CD8-positive, alpha-beta memory T cell (primary cell): ENCODE measurements at regions not wholly inside any gene's neighbourhood (a gene's known extent, or its start where the extent isn't known, plus 50 kb on each side); places are given as distances from the start of the nearest gene placed in this dataset.

Experiments
- CTCF ChIA-PET: fragments of 350-600 bp; sonication (Branson Sonifier 250); formaldehyde crosslinking; loops from one replicate; lab custom pipeline; 2021; ENCODE audit warnings: antibody characterized with exemption; lab: Charles Lee
- POLR2A ChIA-PET: fragments of 350-600 bp; sonication (Branson Sonifier 250); formaldehyde crosslinking; loops from one replicate; lab custom pipeline; 2021; ENCODE audit warnings: antibody characterized with exemption; lab: Charles Lee
- DNase-seq, 5 donors: peaks; one replicate each; pipeline versions ENCODE4 v3.0.0 to v3.0.0-alpha.2; 2020 to 2022; ENCODE audit warnings: mixed read lengths in 1 of 5
- H3K27ac ChIP-seq: one replicate; pipeline ENCODE4 v1.7.0; 2013; ENCODE audit warnings: low read depth, mild to moderate bottlenecking, low read length, moderate library complexity
- H3K27me3 ChIP-seq: 2 replicates; pipeline ENCODE4 v1.7.0; 2013; ENCODE audit warnings: low read length, mild to moderate bottlenecking; ENCODE audit not compliant: insufficient read depth, poor library complexity, severe bottlenecking
- H3K36me3 ChIP-seq: 2 replicates; pipeline ENCODE4 v1.7.0; 2013; ENCODE audit warnings: mild to moderate bottlenecking, low read length, moderate library complexity; ENCODE audit not compliant: insufficient read depth
- H3K4me1 ChIP-seq: 2 replicates; pipeline ENCODE4 v1.7.0; 2013; ENCODE audit warnings: mild to moderate bottlenecking, low read length, moderate library complexity; ENCODE audit not compliant: insufficient read depth
- H3K4me3 ChIP-seq: 2 replicates; pipeline ENCODE4 v1.7.0; 2013; ENCODE audit warnings: mild to moderate bottlenecking, low read length
- H3K9me3 ChIP-seq: 2 replicates; pipeline ENCODE4 v1.7.0; 2013; ENCODE audit warnings: mild to moderate bottlenecking, low read length
- H3K27ac Mint-ChIP-seq, 8 donors: one replicate each; pipeline ENCODE4 v1.8.0; 2020 to 2021; ENCODE audit warnings: mixed read lengths in 8 of 8, mild to moderate bottlenecking in 6 of 8, inconsistent platforms in 3 of 8, moderate library complexity in 3 of 8
- H3K27me3 Mint-ChIP-seq, 2 donors: one replicate each; pipeline ENCODE4 v1.8.0; 2020 to 2021; ENCODE audit warnings: mixed read lengths in 2 of 2, mild to moderate bottlenecking in 1 of 2, moderate library complexity in 1 of 2
- H3K36me3 Mint-ChIP-seq, 3 donors: one replicate each; pipeline ENCODE4 v1.8.0; 2020 to 2021; ENCODE audit warnings: mixed read lengths in 3 of 3, inconsistent platforms in 1 of 3, mild to moderate bottlenecking in 1 of 3
- H3K4me1 Mint-ChIP-seq, 3 donors: one replicate each; pipeline ENCODE4 v1.8.0; 2020 to 2021; ENCODE audit warnings: mixed read lengths in 3 of 3, inconsistent platforms in 1 of 3, mild to moderate bottlenecking in 1 of 3
- H3K4me3 Mint-ChIP-seq, 7 donors: one replicate each; pipeline ENCODE4 v1.8.0; 2020 to 2021; ENCODE audit warnings: mixed read lengths in 7 of 7, mild to moderate bottlenecking in 6 of 7, moderate library complexity in 4 of 7, inconsistent platforms in 2 of 7
- H3K9me3 Mint-ChIP-seq, 5 donors: one replicate each; pipeline ENCODE4 v1.8.0; 2020 to 2022; ENCODE audit warnings: mixed read lengths in 5 of 5, mild to moderate bottlenecking in 3 of 5, moderate library complexity in 2 of 5, inconsistent platforms in 1 of 5

- H3K4me1 Mint-ChIP-seq: peaks cover 0 to 8% (median 4%) of the 10 kb centered on the region in 3 donors
- Histone ChIP-seq H3K4me1 (no peaks in the 10 kb centered on the region), H3K27me3 (no peaks in the 10 kb centered on the region), H3K9me3 (no peaks in the 10 kb centered on the region), H3K4me3 (no peak overlapping the region), H3K36me3 (no peaks in the 10 kb centered on the region), H3K27ac (no peak overlapping the region)
- DNase-seq: no peak
- ChIA-PET POLR2A (no interaction called here), CTCF (interaction anchor here (1.2 kb wide), 1 partner anchor 9 kb away, joined by 3 read pairs; no protein-coding TSS in a partner anchor)
- no peak overlapping the region for H3K27ac Mint-ChIP-seq
- H3K9me3 Mint-ChIP-seq: peaks cover 0 to 3% (median 0%) of the 10 kb centered on the region in 5 donors
- H3K36me3 Mint-ChIP-seq: no peaks in the 10 kb centered on the region
- no peak overlapping the region for H3K4me3 Mint-ChIP-seq
- H3K27me3 Mint-ChIP-seq: peaks cover 1 to 11% of the 10 kb centered on the region in 2 donors
These were observed 303.0 kb upstream of the TPM1 start for GRCh38 chr15:62739507-62739906.

GRCh38 chr15:62740141-62741004 is 302.2 kb upstream of the TPM1 start:
- H3K9me3 Mint-ChIP-seq: peaks cover 0 to 3% (median 0%) of the 10 kb centered on the region in 5 donors
- Histone ChIP-seq H3K4me3 (no peak overlapping the region), H3K36me3 (no peaks in the 10 kb centered on the region), H3K27ac (no peak overlapping the region), H3K9me3 (no peaks in the 10 kb centered on the region), H3K27me3 (no peaks in the 10 kb centered on the region), H3K4me1 (no peaks in the 10 kb centered on the region)
- no peaks in the 10 kb centered on the region for H3K36me3 Mint-ChIP-seq
- H3K4me3 Mint-ChIP-seq: no peak overlapping the region
- peak overlapping the region in 1 of 8 donors; percentile 32 for H3K27ac Mint-ChIP-seq
- peaks cover 1 to 7% of the 10 kb centered on the region in 2 donors for H3K27me3 Mint-ChIP-seq
- POLR2A ChIA-PET: no interaction called here
- no peak for DNase-seq
- CTCF ChIA-PET: interaction anchor here (1.2 kb wide), 1 partner anchor 8 kb away, joined by 3 read pairs; no protein-coding TSS in a partner anchor
- H3K4me1 Mint-ChIP-seq: peaks cover 0 to 8% (median 4%) of the 10 kb centered on the region in 3 donors

- no peak overlapping the region for H3K4me3 Mint-ChIP-seq
- no peak for DNase-seq
- no peaks in the 10 kb centered on the region for H3K4me1 ChIP-seq
- no peaks in the 10 kb centered on the region for H3K36me3 Mint-ChIP-seq
- no peaks in the 10 kb centered on the region for H3K9me3 ChIP-seq
- no peak overlapping the region for H3K27ac Mint-ChIP-seq
- no peak overlapping the region for H3K27ac ChIP-seq
- H3K4me3 ChIP-seq: no peak overlapping the region
- H3K36me3 ChIP-seq: no peaks in the 10 kb centered on the region
- ChIA-PET CTCF (no interaction called here), POLR2A (no interaction called here)
- peaks cover 1 to 3% of the 10 kb centered on the region in 2 donors for H3K27me3 Mint-ChIP-seq
- peaks cover 0 to 8% (median 4%) of the 10 kb centered on the region in 3 donors for H3K4me1 Mint-ChIP-seq
- no peaks in the 10 kb centered on the region for H3K9me3 Mint-ChIP-seq
- H3K27me3 ChIP-seq: no peaks in the 10 kb centered on the region
These were observed 301.4 kb upstream of the TPM1 start for GRCh38 chr15:62741106-62741505.

- H3K4me3 Mint-ChIP-seq: no peak overlapping the region
- Histone ChIP-seq H3K27ac (no peak overlapping the region), H3K4me1 (no peaks in the 10 kb centered on the region), H3K36me3 (no peaks in the 10 kb centered on the region), H3K9me3 (no peaks in the 10 kb centered on the region), H3K4me3 (no peak overlapping the region), H3K27me3 (no peaks in the 10 kb centered on the region)
- DNase-seq: peak in 2 of 5 donors; percentile 5 to 14
- peaks cover 0 to 8% (median 4%) of the 10 kb centered on the region in 3 donors for H3K4me1 Mint-ChIP-seq
- CTCF ChIA-PET: interaction anchor here (0.6 to 1.5 kb wide), 5 partner anchors 8 to 282 kb away, joined by 3 to 6 read pairs (median 3); no protein-coding TSS in a partner anchor
- H3K9me3 Mint-ChIP-seq: no peaks in the 10 kb centered on the region
- no peaks in the 10 kb centered on the region for H3K36me3 Mint-ChIP-seq
- H3K27ac Mint-ChIP-seq: no peak overlapping the region
- POLR2A ChIA-PET: no interaction called here
- peaks cover 1 to 4% of the 10 kb centered on the region in 2 donors for H3K27me3 Mint-ChIP-seq
These were observed 300.0 kb upstream of the TPM1 start for GRCh38 chr15:62742409-62743171.

GRCh38 chr15:62745621-62746225 is 296.8 kb upstream of the TPM1 start:
- Mint-ChIP-seq H3K4me1 (peaks cover 0 to 8% (median 4%) of the 10 kb centered on the region in 3 donors), H3K27me3 (peaks cover 1 to 21% of the 10 kb centered on the region in 2 donors), H3K9me3 (no peaks in the 10 kb centered on the region), H3K4me3 (no peak overlapping the region), H3K27ac (no peak overlapping the region), H3K36me3 (no peaks in the 10 kb centered on the region)
- Histone ChIP-seq H3K9me3 (no peaks in the 10 kb centered on the region), H3K36me3 (no peaks in the 10 kb centered on the region), H3K27ac (no peak overlapping the region), H3K27me3 (no peaks in the 10 kb centered on the region), H3K4me3 (no peak overlapping the region), H3K4me1 (no peaks in the 10 kb centered on the region)
- ChIA-PET POLR2A (no interaction called here), CTCF (no interaction called here)
- no peak for DNase-seq

- no peaks in the 10 kb centered on the region for H3K4me1 Mint-ChIP-seq
- H3K27me3 Mint-ChIP-seq: peaks cover 1 to 38% of the 10 kb centered on the region in 2 donors
These were observed 294.4 kb upstream of the TPM1 start for GRCh38 chr15:62748196-62748595.

GRCh38 chr15:62749036-62749815 is 293.3 kb upstream of the TPM1 start:
- POLR2A ChIA-PET: no interaction called here

More at GRCh38 chr15:62748196-62748595, 294.4 kb upstream of the TPM1 start:
- H3K27ac Mint-ChIP-seq: no peak overlapping the region
- no peaks in the 10 kb centered on the region for H3K9me3 Mint-ChIP-seq
- no peak for DNase-seq
- H3K27ac ChIP-seq: no peak overlapping the region
- H3K4me3 ChIP-seq: no peak overlapping the region
- no peaks in the 10 kb centered on the region for H3K9me3 ChIP-seq
- no peaks in the 10 kb centered on the region for H3K4me1 ChIP-seq
- H3K27me3 ChIP-seq: no peaks in the 10 kb centered on the region
- no peak overlapping the region for H3K4me3 Mint-ChIP-seq
- H3K36me3 ChIP-seq: no peaks in the 10 kb centered on the region
- H3K36me3 Mint-ChIP-seq: no peaks in the 10 kb centered on the region
- ChIA-PET POLR2A (no interaction called here), CTCF (interaction anchor here (1.1 kb wide), 1 partner anchor 9 kb away, joined by 3 read pairs; no protein-coding TSS in a partner anchor)

More at GRCh38 chr15:62749036-62749815, 293.3 kb upstream of the TPM1 start:
- no peaks in the 10 kb centered on the region for H3K4me1 ChIP-seq
- no peaks in the 10 kb centered on the region for H3K27me3 ChIP-seq
- H3K4me3 Mint-ChIP-seq: no peak overlapping the region
- no peaks in the 10 kb centered on the region for H3K36me3 ChIP-seq
- H3K4me1 Mint-ChIP-seq: no peaks in the 10 kb centered on the region
- no peak overlapping the region for H3K4me3 ChIP-seq
- H3K27ac ChIP-seq: no peak overlapping the region
- H3K36me3 Mint-ChIP-seq: no peaks in the 10 kb centered on the region
- H3K9me3 Mint-ChIP-seq: no peaks in the 10 kb centered on the region
- H3K27ac Mint-ChIP-seq: no peak overlapping the region
- CTCF ChIA-PET: interaction anchor here (1.1 kb wide), 1 partner anchor 10 kb away, joined by 3 read pairs; no protein-coding TSS in a partner anchor
- H3K9me3 ChIP-seq: no peaks in the 10 kb centered on the region
- no peak for DNase-seq
- peaks cover 0 to 38% of the 10 kb centered on the region in 2 donors for H3K27me3 Mint-ChIP-seq
